ENCODE measurements at regions not wholly inside any gene's neighbourhood (a gene's known extent, or its start where the extent isn't known, plus 50 kb on each side); places are given as distances from the start of the nearest gene placed in this dataset.
"Not testable (repeated sequence)": the region's sequence is repeated elsewhere in the genome, so short reads cannot be mapped to it uniquely, and the experiment has no call there.

- DNase-seq: no peak
Measured at GRCh38 chr1:224533517-224533916, 82.6 kb upstream of the CNIH3 start.

GRCh38 chr1:224534731-224535130 lies 81.4 kb upstream of the CNIH3 start:
- no peak for DNase-seq

DNA sequence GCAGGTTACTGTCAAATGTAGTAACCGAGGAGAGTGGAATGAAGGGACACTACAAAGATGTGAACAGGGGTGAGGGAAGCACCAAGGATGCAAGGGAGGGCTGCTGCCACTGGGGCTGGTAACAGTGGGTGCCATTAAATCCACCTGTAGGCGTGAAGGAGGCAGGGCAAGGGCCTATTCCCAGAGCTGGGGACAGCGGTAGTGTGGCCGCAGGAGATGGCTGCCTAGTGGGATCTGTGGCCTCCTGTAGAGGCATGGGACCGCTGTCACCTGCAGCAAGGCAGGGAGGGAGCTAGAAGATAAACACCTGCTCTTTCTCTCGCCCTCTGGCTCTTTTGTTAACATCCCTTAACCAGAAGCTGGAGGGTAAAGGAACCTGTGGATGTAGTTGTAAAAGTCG lies 80.5 kb upstream of the CNIH3 start:
- no peak for DNase-seq

- DNase-seq: no peak
Measured at GRCh38 chr1:224539971-224540370, 76.1 kb upstream of the CNIH3 start.

DNA sequence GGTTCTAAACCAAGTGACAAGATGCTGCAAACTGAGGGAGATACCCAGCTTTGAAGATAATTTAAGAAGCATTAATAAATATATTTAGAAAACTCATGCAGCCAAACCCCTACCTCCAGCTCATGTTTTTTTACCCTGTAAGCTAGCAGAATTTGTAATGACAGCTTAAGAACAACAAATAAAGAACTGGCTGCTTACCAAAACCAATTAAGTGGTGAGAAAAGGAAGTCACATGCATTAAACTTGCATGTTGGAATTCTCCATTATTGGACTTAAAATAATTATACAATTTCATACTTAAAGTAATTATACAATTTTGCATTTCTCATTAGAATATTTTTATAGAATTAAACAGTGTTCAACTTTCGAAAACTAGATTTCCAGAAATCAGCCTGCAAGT lies 75.6 kb upstream of the CNIH3 start:
- no peak for DNase-seq

DNA sequence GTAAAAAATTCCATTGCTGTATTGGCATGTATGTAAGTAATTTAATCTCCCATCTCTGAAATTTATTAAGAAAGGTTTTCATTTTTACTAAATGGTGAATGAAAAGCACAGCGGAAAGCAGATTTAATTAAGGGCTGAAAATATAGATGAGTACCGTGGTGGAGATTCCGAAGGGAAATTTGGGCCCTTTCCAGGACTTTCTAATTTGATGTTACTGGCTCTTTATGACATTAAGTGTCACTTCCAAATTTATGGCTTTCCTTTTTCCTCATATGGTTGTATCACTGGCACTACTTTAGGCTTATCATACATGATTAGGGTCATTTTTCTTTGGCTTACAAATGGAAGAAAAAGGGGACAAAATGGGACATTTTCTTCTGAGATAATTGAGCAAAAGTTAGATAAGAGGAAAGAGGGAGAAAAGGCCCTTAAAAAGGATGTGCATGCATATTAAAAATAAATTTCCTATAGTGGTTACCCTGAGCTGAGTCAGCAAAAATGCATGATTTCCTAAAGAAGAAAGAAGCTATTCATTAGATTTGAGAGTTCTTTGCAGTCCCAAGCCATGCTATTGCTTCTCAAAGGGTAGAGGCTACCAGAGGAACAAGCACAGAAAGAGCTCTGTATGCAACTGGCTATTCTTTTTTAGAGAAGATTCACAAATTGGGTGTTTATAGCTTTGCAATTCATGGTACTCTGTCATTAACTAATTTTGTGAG lies 74.9 kb upstream of the CNIH3 start:
- DNase-seq: no peak

GRCh38 chr1:224541901-224542630 lies 74.1 kb upstream of the CNIH3 start:
- DNase-seq: no peak

DNA sequence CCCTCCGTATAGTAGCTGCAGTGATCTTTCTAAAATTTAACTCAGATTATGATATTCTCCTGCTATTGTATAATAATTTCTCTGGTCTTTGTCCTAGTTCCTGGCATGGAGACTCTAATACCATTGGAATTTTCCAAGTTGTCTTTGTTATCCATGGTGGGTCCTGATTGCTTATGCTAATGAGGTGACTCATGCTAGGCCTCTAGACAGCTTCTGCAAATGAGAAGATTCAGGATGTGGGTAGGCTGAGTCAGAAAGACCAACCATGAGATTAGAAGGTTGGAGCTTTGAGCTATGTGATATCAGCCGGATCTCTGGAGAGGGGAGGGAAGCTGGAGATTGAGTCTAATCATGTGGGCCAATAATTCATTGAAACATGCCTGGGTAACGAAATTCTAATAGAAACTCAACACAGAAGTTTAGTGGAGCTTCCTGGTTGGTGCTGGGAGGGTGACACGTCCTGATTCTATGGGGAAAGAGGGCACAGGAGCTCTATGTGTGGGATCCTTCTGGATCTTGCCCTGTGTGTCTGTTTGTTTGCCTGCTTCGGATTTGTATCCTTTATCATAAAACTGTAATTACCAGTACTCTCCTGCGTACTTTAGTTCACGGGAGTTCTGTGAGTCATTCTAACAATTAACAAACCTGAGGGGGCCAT lies 73.2 kb upstream of the CNIH3 start:
- no peak for DNase-seq

DNA sequence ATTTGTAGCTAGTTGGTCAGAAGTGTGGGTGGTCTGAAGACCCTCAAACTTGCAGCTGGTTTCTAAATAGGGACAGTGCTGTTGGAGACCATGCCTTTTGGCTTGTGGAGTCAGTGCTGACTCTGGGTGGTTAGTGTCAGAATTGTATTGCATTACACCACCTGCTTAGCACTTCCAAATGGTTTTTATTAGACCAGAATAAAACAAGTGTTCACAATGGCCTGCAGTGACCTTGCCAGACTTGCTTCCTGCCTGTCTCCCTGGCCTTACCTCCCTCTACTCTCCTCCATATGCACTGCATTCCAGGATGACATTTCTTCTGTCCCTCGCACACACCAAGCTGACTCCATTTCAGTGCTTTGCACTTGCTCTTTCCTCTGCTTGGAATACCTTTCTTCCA lies 72.7 kb upstream of the CNIH3 start:
- DNase-seq: no peak

GRCh38 chr1:224544346-224545110 lies 71.6 kb upstream of the CNIH3 start:
- DNase-seq: no peak

GRCh38 chr1:224545571-224545970 lies 70.5 kb upstream of the CNIH3 start:
- no peak for DNase-seq

GRCh38 chr1:224548676-224549075 lies 67.4 kb upstream of the CNIH3 start:
- no peak for DNase-seq

GRCh38 chr1:224551189-224551588 lies 64.9 kb upstream of the CNIH3 start:
- not testable (repeated sequence) for DNase-seq

DNA sequence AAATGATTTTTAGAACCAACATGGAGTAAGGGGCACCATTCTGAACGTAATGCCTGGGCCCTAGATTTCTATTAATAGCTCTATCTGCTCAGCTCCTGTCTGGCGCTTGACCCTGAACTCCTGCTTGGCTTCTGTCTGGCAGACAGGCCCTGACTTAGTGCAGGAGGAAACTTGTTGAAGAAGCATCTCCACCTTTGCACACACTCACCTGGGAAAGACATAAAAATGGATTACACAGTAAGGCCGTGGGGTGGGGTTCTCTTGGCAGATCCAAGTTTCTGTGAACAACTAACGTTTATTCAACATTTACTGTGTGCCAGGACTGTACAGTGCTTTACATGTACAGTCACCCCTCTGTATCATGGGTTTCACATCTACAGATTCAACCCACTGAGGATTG lies 62.1 kb upstream of the CNIH3 start:
- DNase-seq: no peak

DNA sequence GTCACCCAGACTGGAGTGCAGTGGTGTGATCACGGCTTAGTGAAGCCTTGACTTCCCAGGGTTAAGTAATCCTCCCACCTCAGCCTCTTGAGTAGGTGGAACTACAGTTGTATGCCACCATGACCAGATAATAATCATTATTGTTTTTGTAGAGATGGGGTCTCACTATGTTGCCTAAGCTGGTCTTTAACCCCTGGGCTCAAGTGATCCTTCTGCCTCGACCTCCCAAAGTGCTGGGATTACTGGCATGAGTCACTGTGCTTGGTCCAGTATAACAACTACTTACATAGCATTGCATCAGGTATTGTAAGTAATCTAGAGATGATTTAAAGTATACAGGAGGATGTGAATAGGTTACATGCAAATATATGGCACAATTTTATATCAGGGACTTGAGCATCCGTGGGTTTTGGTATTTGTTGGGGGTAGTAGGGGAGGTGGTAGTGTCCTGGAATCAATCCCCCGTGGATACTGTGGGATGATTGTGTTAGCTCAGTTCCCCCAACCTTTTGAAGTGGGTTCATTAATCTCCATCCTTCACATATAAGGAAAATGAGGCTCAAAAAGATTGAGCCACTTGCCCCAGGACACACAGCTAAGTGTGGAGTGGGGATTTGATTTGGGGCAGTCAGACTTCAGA lies 61.4 kb upstream of the CNIH3 start:
- DNase-seq: no peak

DNA sequence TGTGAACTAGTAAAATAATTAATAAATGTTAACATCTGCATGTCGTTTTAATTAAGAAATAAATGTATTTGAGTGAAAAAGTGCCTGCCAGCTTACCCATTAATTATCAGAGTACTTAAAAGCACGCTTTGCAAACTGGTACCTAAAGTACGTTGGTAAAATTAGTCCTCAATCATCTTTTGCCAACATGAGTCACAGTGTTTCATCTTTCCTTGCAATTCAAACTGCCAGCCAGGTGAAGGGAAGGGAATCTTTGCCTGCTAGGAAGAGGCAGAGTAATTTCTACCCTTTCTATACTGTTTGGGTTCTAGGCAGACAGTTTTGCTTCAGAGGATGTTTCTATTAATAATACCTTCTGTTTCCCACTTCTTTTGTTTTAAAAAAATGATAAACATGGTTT lies 57.2 kb upstream of the CNIH3 start:
- no peak for DNase-seq

- DNase-seq: no peak
Measured at GRCh38 chr1:224559981-224560728, 56.0 kb upstream of the CNIH3 start.

DNA sequence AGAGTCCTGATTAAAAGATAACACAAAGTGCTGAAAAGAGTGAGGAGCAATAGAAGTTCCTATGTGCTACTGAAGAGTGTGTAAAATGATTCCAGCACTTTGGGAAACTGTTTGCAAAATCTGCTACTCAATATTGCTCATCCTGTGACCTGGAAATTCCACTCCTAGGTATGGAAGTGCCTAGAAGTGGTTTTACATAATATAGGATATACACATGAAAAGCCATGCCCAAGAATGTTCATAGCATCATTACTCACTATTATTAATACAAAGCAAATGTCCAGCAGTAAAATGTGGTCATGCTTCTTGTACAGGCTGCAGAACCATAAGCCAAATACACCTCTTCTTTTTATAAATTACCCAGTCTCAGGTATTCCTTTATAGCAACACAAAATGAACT lies 53.2 kb upstream of the CNIH3 start:
- not testable (repeated sequence) for DNase-seq

- no peak for DNase-seq
Measured at GRCh38 chr1:224563666-224564065, 52.5 kb upstream of the CNIH3 start.

DNA sequence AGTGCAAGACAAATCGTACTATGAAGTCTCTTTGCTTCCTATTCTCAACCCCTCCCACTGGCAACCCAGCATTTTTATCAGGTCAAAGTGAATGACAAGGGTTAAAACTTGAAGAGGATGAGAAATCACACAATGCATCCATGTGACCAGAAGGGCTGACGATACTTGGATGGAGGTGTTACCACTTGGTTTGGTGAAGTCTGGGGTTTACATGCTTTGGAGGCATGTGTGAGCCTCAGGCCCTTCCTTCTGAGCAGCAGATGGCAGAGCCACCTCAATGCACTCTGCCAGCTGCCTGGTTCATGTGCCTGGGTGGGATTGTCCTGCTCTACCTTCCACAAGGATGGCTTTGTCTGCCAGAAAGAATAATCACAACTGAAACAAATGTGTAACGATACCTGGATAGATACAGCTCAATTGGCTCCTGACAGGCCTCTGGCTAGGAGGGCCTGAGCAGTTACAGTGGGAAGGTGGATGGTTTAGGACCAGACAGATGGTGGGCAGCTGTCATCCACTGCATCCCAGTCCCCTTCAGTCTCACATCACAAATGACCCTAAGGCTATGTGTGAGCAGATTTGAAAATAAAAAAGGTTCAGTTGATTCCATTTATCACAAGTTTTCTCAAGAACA lies 51.5 kb upstream of the CNIH3 start:
- DNase-seq: no peak

DNA sequence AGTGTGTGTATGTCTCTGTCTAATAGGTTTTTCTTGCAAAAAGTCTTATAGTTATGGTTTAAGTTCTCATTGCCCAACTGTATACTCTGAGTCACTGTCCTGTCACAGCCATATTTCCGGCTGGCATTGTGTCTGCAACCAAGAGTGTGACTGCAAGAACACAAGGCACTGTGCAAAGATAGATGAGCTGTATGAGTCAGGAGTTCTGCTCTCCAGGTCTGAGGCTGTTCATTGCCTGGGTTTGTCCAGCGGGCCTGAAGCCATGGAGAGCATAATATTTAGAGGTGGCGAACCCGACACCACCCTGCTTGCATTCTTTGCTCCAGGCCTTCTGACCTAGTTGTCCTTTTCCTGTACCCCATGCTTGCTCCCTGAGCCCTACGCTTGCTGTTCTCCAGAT lies 50.9 kb upstream of the CNIH3 start:
- no peak for DNase-seq

Data from right lung (tissue), 2 donors.